Nephron (organoid): ENCODE measurements at regions not wholly inside any gene's neighbourhood (a gene's known extent, or its start where the extent isn't known, plus 50 kb on each side); places are given as distances from the start of the nearest gene placed in this dataset.

Source experiments
- H3K27ac Mint-ChIP-seq, 3 experiments: 2 replicates each; pipeline ENCODE4 v1.8.0; 2020; ENCODE audit warnings: mixed read lengths in 3 of 3, mild to moderate bottlenecking in 2 of 3, moderate library complexity in 1 of 3
- H3K27me3 Mint-ChIP-seq: 2 replicates; pipeline ENCODE4 v1.8.0; 2021; ENCODE audit warnings: low read depth, mild to moderate bottlenecking, moderate library complexity, mixed read lengths
- H3K36me3 Mint-ChIP-seq: 2 replicates; pipeline ENCODE4 v1.8.0; 2020; ENCODE audit warnings: low read depth, mixed read lengths
- H3K4me1 Mint-ChIP-seq: 2 replicates; pipeline ENCODE4 v1.8.0; 2020; ENCODE audit warnings: mixed read lengths
- H3K4me3 Mint-ChIP-seq, 3 experiments: 2 replicates each; pipeline ENCODE4 v1.8.0; 2020; ENCODE audit warnings: mild to moderate bottlenecking in 3 of 3, mixed read lengths in 3 of 3, moderate library complexity in 2 of 3
- H3K9me3 Mint-ChIP-seq: 2 replicates; pipeline ENCODE4 v1.8.0; 2020; ENCODE audit warnings: mixed read lengths
- CTCF ChIP-seq, 3 experiments: fragments of 200-600 bp; sonication (generic); IDR thresholded peaks; one replicate each; pipeline ENCODE4 v1.5.0; 2021; ENCODE audit warnings: antibody characterized with exemption in 3 of 3; ENCODE audit not compliant: unreplicated experiment in 3 of 3

DNA sequence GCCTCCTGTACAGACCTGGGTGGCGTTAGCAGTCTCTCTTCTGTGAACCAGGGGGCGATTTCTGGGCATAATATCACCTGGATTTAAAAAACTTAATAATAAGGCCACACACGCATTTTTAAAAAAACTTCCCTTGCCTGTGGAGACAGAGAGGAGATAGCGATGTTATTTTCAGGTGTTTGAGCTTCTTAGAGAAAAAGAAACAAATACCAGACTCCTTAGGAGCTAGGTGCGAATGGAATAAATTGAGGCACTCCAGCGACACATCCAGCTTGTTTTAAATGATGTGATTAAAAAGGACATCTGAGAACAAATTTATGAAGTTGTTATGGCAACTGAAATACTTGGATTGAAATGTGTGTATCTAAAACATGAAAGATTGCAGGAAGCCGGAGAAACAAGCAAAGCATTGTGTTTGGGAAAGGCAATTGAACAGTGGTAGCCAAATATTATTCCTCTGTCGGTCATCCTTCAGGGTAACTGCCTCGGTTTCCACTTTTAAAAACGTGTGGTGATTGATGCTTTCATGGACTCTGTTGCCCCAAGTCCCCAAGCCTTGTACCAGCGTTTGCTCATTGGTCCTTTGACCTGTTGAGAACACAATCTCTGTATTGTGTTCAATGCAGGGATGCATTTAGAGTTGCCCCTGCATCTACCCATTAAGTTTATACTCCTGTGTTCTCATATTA lies 158.7 kb downstream of the TM9SF2 start:
- no peak for TF ChIP-seq CTCF (IDR thresholded peaks at IDR 0.05; ENCODE audit: unreplicated experiment in 3 of 3)
- Mint-ChIP-seq H3K4me1 (peaks cover 24% of the 10 kb centered on the region), H3K36me3 (no peaks in the 10 kb centered on the region), H3K4me3 (peak overlapping the region in 1 of 3 experiments; percentile 33), H3K9me3 (no peaks in the 10 kb centered on the region), H3K27ac (peak overlapping the region in 2 of 3 experiments; percentile 37 to 98), H3K27me3 (peaks cover 65% of the 10 kb centered on the region)

DNA sequence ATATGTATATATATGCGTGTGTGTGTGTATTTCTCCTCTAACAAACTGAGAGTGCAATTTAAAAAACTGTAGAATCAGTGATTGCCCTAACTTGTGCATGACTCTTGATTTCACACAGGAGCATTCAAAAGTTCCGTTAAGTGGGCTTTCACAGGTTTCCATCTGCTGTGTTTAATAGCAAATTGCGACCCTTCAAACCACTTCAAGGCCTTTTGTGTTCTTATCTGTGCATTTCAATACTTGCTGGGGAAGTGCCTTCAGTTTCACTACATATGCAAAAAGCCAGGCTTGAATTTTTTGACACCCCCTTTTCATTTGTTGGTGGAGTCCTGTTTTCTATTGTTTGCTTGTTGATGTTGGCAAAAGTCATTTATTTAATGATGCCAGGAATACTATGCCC lies 158.0 kb downstream of the TM9SF2 start:
- no peaks in the 10 kb centered on the region for H3K36me3 Mint-ChIP-seq
- TF ChIP-seq CTCF (IDR thresholded peaks at IDR 0.05; ENCODE audit: unreplicated experiment in 3 of 3) = no peak
- H3K27ac Mint-ChIP-seq = peak overlapping the region; percentile 96 to 98 (median 98)
- H3K4me3 Mint-ChIP-seq = peak overlapping the region; percentile 73 to 89 (median 85)
- peaks cover 65% of the 10 kb centered on the region for H3K27me3 Mint-ChIP-seq
- H3K4me1 Mint-ChIP-seq = peaks cover 24% of the 10 kb centered on the region
- no peaks in the 10 kb centered on the region for H3K9me3 Mint-ChIP-seq

GRCh38 chr13:99658261-99658991 lies 157.2 kb downstream of the TM9SF2 start:
- Mint-ChIP-seq H3K27ac (peak overlapping the region; percentile 96 to 98 (median 98)), H3K4me1 (peaks cover 24% of the 10 kb centered on the region), H3K27me3 (peaks cover 61% of the 10 kb centered on the region), H3K36me3 (no peaks in the 10 kb centered on the region), H3K4me3 (peak overlapping the region; percentile 73 to 89 (median 85)), H3K9me3 (no peaks in the 10 kb centered on the region)
- TF ChIP-seq CTCF (IDR thresholded peaks at IDR 0.05; ENCODE audit: unreplicated experiment in 3 of 3) = peak; percentile 40 to 68 (median 52)

- H3K36me3 Mint-ChIP-seq = no peaks in the 10 kb centered on the region
- H3K4me1 Mint-ChIP-seq = peaks cover 24% of the 10 kb centered on the region
- H3K9me3 Mint-ChIP-seq = no peaks in the 10 kb centered on the region
- H3K27ac Mint-ChIP-seq = peak overlapping the region; percentile 96 to 98 (median 98)
- H3K27me3 Mint-ChIP-seq = peaks cover 55% of the 10 kb centered on the region
- TF ChIP-seq CTCF (IDR thresholded peaks at IDR 0.05; ENCODE audit: unreplicated experiment in 3 of 3) = no peak
- H3K4me3 Mint-ChIP-seq = peak overlapping the region; percentile 73 to 89 (median 85)
Observed at GRCh38 chr13:99657848-99658260, 156.6 kb downstream of the TM9SF2 start.

- no peaks in the 10 kb centered on the region for H3K36me3 Mint-ChIP-seq
- no peaks in the 10 kb centered on the region for H3K9me3 Mint-ChIP-seq
- H3K4me3 Mint-ChIP-seq = peak overlapping the region in 2 of 3 experiments; percentile 6 to 73
- H3K4me1 Mint-ChIP-seq = peaks cover 24% of the 10 kb centered on the region
- peaks cover 48% of the 10 kb centered on the region for H3K27me3 Mint-ChIP-seq
- TF ChIP-seq CTCF (IDR thresholded peaks at IDR 0.05; ENCODE audit: unreplicated experiment in 3 of 3) = no peak
- peak overlapping the region in 2 of 3 experiments; percentile 74 to 98 for H3K27ac Mint-ChIP-seq
Observed at GRCh38 chr13:99656844-99657381, 155.6 kb downstream of the TM9SF2 start.
